Activated CD8-positive, alpha-beta memory T cell treated with anti-CD3 and anti-CD28 coated beads for 48 hours (primary cell): ENCODE measurements at regions not wholly inside any gene's neighbourhood (a gene's known extent, or its start where the extent isn't known, plus 50 kb on each side); places are given as distances from the start of the nearest gene placed in this dataset.

Experiments used
- DNase-seq, 3 experiments: peaks; one replicate each; pipeline ENCODE4 v3.0.0-alpha.2; 2020; ENCODE audit warnings: low read depth in 2 of 3, low spot score in 2 of 3

- DNase-seq = no peak
Observed at GRCh38 chr6:144711661-144712060, 426.5 kb downstream of the UTRN start.

GRCh38 chr6:144712541-144712940 is 427.4 kb downstream of the UTRN start:
- DNase-seq = no peak

GRCh38 chr6:144714021-144714712 is 429.0 kb downstream of the UTRN start:
- DNase-seq = no peak

GRCh38 chr6:144715344-144715743 is 430.2 kb downstream of the UTRN start:
- no peak for DNase-seq

- no peak for DNase-seq
Observed at GRCh38 chr6:144718431-144718830, 433.3 kb downstream of the UTRN start.

GRCh38 chr6:144721232-144721631 is 436.1 kb downstream of the UTRN start:
- DNase-seq = no peak

- no peak for DNase-seq
Observed at GRCh38 chr6:144722154-144722737, 437.1 kb downstream of the UTRN start.

- DNase-seq = no peak
Observed at GRCh38 chr6:144722925-144723324, 437.8 kb downstream of the UTRN start.

GRCh38 chr6:144723431-144723830 is 438.3 kb downstream of the UTRN start:
- DNase-seq = no peak

- no peak for DNase-seq
Observed at GRCh38 chr6:144724818-144725217, 439.7 kb downstream of the UTRN start.

- DNase-seq = peak in 2 of 3 experiments; percentile 12 to 13
Observed at GRCh38 chr6:144725736-144726522, 440.8 kb downstream of the UTRN start.

GRCh38 chr6:144728804-144729203 is 443.7 kb downstream of the UTRN start:
- no peak for DNase-seq

- no peak for DNase-seq
Observed at GRCh38 chr6:144729502-144729901, 444.4 kb downstream of the UTRN start.

GRCh38 chr6:144730088-144730645 is 445.0 kb downstream of the UTRN start:
- DNase-seq = no peak

- no peak for DNase-seq
Observed at GRCh38 chr6:144731229-144731628, 446.1 kb downstream of the UTRN start.

- DNase-seq = no peak
Observed at GRCh38 chr6:144736763-144737162, 451.6 kb downstream of the UTRN start.

- no peak for DNase-seq
Observed at GRCh38 chr6:144737998-144738397, 452.9 kb downstream of the UTRN start.

- no peak for DNase-seq
Observed at GRCh38 chr6:144739873-144740272, 454.7 kb downstream of the UTRN start.

- no peak for DNase-seq
Observed at GRCh38 chr6:144741659-144742058, 456.5 kb downstream of the UTRN start.

GRCh38 chr6:144742779-144743178 is 457.6 kb downstream of the UTRN start:
- no peak for DNase-seq

GRCh38 chr6:144744720-144745119 is 459.6 kb downstream of the UTRN start:
- no peak for DNase-seq

- no peak for DNase-seq
Observed at GRCh38 chr6:144745439-144745838, 460.3 kb downstream of the UTRN start.
